ENCODE measurements at regions not wholly inside any gene's neighbourhood (a gene's known extent, or its start where the extent isn't known, plus 50 kb on each side); places are given as distances from the start of the nearest gene placed in this dataset.

GRCh38 chr7:25431956-25432450 is 203.7 kb upstream of the NPVF start:
- POLR2A ChIA-PET = no interaction called here
- Histone ChIP-seq H3K27me3 (ENCODE audit: control insufficient read depth in 1 of 2, insufficient read depth in 2 of 2, low read length in 2 of 2) (no peaks in the 10 kb centered on the region), H3K27ac (ENCODE audit: low read depth in 1 of 2, low read length in 2 of 2) (no peak overlapping the region), H3K9me3 (ENCODE audit: control insufficient read depth in 1 of 2, insufficient read depth in 1 of 2, low read length in 2 of 2) (no peaks in the 10 kb centered on the region), H3K4me1 (ENCODE audit: insufficient read depth, low read length) (no peaks in the 10 kb centered on the region), H3K4me3 (ENCODE audit: low read length) (no peak overlapping the region), H3K36me3 (ENCODE audit: insufficient read depth, low read length) (no peaks in the 10 kb centered on the region)
- DNase-seq (no peak), ATAC-seq (ENCODE audit: poor library complexity) (no peak)
- H3K4me1 Mint-ChIP-seq (ENCODE audit: low read depth) = no peaks in the 10 kb centered on the region
- H3K4me3 Mint-ChIP-seq = no peak overlapping the region
- CTCF ChIA-PET = no interaction called here
- no peaks in the 10 kb centered on the region for H3K27me3 Mint-ChIP-seq
- no peak overlapping the region for H3K27ac Mint-ChIP-seq
- intact Hi-C loops (cut with DNase I, micrococcal nuclease) = no loop called here
- no peak for TF ChIP-seq CTCF (IDR thresholded peaks at IDR 0.05)
- no peaks in the 10 kb centered on the region for H3K9me3 Mint-ChIP-seq
- no peaks in the 10 kb centered on the region for H3K36me3 Mint-ChIP-seq (ENCODE audit: low read depth)

GRCh38 chr7:25432807-25433206 is 204.5 kb upstream of the NPVF start:
- H3K27me3 ChIP-seq (ENCODE audit: control insufficient read depth in 1 of 2, insufficient read depth in 2 of 2, low read length in 2 of 2) = no peaks in the 10 kb centered on the region

GRCh38 chr7:25436413-25436812 is 208.1 kb upstream of the NPVF start:
- Histone ChIP-seq H3K27me3 (ENCODE audit: control insufficient read depth in 1 of 2, insufficient read depth in 2 of 2, low read length in 2 of 2) (no peaks in the 10 kb centered on the region), H3K4me1 (ENCODE audit: insufficient read depth, low read length) (no peaks in the 10 kb centered on the region), H3K9me3 (ENCODE audit: control insufficient read depth in 1 of 2, insufficient read depth in 1 of 2, low read length in 2 of 2) (peaks cover 0 to 5% of the 10 kb centered on the region in 2 experiments), H3K36me3 (ENCODE audit: insufficient read depth, low read length) (no peaks in the 10 kb centered on the region), H3K4me3 (ENCODE audit: low read length) (no peak overlapping the region), H3K27ac (ENCODE audit: low read depth in 1 of 2, low read length in 2 of 2) (no peak overlapping the region)
- intact Hi-C loops (cut with DNase I, micrococcal nuclease) = no loop called here
- ChIA-PET CTCF (no interaction called here), POLR2A (no interaction called here)
- ATAC-seq (ENCODE audit: poor library complexity) (no peak), DNase-seq (no peak)
- H3K9me3 Mint-ChIP-seq = peaks cover 8% of the 10 kb centered on the region
- no peaks in the 10 kb centered on the region for H3K36me3 Mint-ChIP-seq (ENCODE audit: low read depth)
- peaks cover 9% of the 10 kb centered on the region for H3K27me3 Mint-ChIP-seq
- no peaks in the 10 kb centered on the region for H3K4me1 Mint-ChIP-seq (ENCODE audit: low read depth)
- H3K27ac Mint-ChIP-seq = no peak overlapping the region
- TF ChIP-seq CTCF (IDR thresholded peaks at IDR 0.05) = no peak
- no peak overlapping the region for H3K4me3 Mint-ChIP-seq

More at GRCh38 chr7:25432807-25433206, 204.5 kb upstream of the NPVF start:
- no peak for DNase-seq
- TF ChIP-seq CTCF (IDR thresholded peaks at IDR 0.05) = no peak
- Histone ChIP-seq H3K4me3 (ENCODE audit: low read length) (no peak overlapping the region), H3K9me3 (ENCODE audit: control insufficient read depth in 1 of 2, insufficient read depth in 1 of 2, low read length in 2 of 2) (no peaks in the 10 kb centered on the region), H3K27ac (ENCODE audit: low read depth in 1 of 2, low read length in 2 of 2) (no peak overlapping the region), H3K36me3 (ENCODE audit: insufficient read depth, low read length) (no peaks in the 10 kb centered on the region), H3K4me1 (ENCODE audit: insufficient read depth, low read length) (no peaks in the 10 kb centered on the region)
- no peaks in the 10 kb centered on the region for H3K36me3 Mint-ChIP-seq (ENCODE audit: low read depth)
- no peaks in the 10 kb centered on the region for H3K9me3 Mint-ChIP-seq
- no peak overlapping the region for H3K4me3 Mint-ChIP-seq
- H3K4me1 Mint-ChIP-seq (ENCODE audit: low read depth) = no peaks in the 10 kb centered on the region
- intact Hi-C loops (cut with DNase I, micrococcal nuclease) = no loop called here
- no peak overlapping the region for H3K27ac Mint-ChIP-seq
- ATAC-seq (ENCODE audit: poor library complexity) = no peak
- ChIA-PET POLR2A (no interaction called here), CTCF (no interaction called here)
- peaks cover 4% of the 10 kb centered on the region for H3K27me3 Mint-ChIP-seq
